ENCODE measurements at regions not wholly inside any gene's neighbourhood (a gene's known extent, or its start where the extent isn't known, plus 50 kb on each side); places are given as distances from the start of the nearest gene placed in this dataset.

DNA sequence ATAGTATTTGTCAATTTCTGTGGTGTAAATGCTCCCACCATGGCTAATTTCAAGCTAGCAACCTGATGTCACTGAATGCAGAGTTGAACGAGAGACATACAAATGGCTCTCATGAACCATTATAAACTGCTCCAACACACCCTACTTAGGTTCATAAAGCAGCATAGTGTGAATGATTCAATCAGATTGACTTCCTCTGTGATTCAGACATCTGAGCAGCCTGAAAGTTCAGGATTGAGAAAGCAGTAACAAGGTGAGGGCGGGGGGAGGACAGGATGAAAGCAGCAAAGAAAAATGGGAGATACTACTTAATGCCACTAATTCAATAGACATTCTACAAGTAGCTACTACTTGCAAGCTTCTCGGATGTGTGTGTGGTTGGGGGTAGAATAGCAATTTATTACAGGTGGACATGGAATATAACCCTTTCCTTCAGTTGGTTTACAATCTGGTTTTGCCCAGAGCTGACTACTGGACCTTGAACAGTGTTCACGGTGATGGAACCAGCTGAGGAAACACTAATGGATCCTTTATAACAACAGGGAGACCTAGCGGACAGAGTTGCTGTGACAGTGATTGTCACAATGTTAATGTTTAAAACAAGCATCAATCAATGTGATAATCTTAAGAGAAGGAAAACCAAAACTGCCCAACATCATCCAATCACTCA is 52.5 kb upstream of the PELI2 start:
- no peak overlapping the region for H3K4me3 ChIP-seq (ENCODE audit: low read depth, low read length)
- TF ChIP-seq, protein P1, sequence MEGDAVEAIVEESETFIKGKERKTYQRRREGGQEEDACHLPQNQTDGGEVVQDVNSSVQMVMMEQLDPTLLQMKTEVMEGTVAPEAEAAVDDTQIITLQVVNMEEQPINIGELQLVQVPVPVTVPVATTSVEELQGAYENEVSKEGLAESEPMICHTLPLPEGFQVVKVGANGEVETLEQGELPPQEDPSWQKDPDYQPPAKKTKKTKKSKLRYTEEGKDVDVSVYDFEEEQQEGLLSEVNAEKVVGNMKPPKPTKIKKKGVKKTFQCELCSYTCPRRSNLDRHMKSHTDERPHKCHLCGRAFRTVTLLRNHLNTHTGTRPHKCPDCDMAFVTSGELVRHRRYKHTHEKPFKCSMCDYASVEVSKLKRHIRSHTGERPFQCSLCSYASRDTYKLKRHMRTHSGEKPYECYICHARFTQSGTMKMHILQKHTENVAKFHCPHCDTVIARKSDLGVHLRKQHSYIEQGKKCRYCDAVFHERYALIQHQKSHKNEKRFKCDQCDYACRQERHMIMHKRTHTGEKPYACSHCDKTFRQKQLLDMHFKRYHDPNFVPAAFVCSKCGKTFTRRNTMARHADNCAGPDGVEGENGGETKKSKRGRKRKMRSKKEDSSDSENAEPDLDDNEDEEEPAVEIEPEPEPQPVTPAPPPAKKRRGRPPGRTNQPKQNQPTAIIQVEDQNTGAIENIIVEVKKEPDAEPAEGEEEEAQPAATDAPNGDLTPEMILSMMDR (IDR thresholded peaks at IDR 0.05; ENCODE audit: low read depth, low read length), result no peak
